MG63 (cell line): ENCODE measurements at regions not wholly inside any gene's neighbourhood (a gene's known extent, or its start where the extent isn't known, plus 50 kb on each side); places are given as distances from the start of the nearest gene placed in this dataset.
A peak's percentile ranks its signal among the peaks of the same experiment; 100 is the strongest.
"Not testable (repeated sequence)": the region's sequence is repeated elsewhere in the genome, so short reads cannot be mapped to it uniquely, and the experiment has no call there.

Source experiments
- DNase-seq: peaks from one replicate; pipeline ENCODE4 v3.0.0-alpha.2; 2020
- H3K27me3 ChIP-seq: fragments of 250-450 bp; sonication (Bioruptor Pico); 2 replicates; pipeline ENCODE4 v1.5.1; 2020; ENCODE audit warnings: mild to moderate bottlenecking, moderate library complexity
- H3K36me3 ChIP-seq: fragments of 250-450 bp; sonication (Bioruptor Pico); 2 replicates; pipeline ENCODE4 v1.5.1; 2020; ENCODE audit warnings: mild to moderate bottlenecking, moderate library complexity
- H3K4me3 ChIP-seq: fragments of 250-450 bp; sonication (Bioruptor Pico); 2 replicates; pipeline ENCODE4 v1.5.1; 2020; ENCODE audit warnings: mild to moderate bottlenecking, moderate library complexity
- H3K9me3 ChIP-seq: fragments of 250-450 bp; sonication (Bioruptor Pico); 2 replicates; pipeline ENCODE4 v1.5.1; 2020; ENCODE audit warnings: mild to moderate bottlenecking, moderate library complexity

DNA sequence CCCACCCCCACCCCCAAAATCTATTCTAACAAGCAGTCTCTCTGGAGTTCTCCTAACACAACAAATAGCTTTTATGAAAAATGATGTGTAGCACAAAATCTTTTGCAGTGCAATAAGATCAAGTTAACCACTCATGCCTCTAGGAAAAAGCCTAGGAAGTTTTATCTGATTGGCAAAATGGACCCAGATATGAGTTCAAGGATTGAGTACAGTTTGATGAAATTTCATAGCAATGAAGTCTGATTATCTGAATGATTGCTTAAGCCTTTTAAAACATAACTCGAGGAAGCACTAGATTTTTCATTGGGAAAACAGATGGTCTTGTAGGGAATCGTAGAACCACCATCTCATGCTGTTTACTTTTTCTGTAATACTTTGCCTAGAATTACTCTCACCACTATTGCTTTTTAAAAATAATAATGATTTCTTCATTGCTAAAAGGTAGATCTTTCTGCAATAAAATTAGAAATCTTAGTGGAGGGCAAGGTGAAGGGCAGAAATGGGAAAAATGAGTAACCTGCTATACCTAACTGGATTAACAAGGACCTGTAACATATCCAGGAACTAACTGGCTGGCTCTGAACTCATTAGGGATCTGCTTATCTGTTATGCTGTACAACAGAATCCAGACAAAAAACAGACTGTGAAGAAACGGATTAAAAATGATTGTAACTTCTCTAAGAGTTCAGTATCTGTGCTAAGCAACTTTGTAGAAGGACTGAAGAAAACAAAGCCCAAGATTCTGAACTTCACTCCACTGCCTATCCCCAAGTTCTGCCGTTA lies 73.7 kb upstream of the ETAA1 start:
- DNase-seq: no peak
- no peak overlapping the region for H3K4me3 ChIP-seq

DNA sequence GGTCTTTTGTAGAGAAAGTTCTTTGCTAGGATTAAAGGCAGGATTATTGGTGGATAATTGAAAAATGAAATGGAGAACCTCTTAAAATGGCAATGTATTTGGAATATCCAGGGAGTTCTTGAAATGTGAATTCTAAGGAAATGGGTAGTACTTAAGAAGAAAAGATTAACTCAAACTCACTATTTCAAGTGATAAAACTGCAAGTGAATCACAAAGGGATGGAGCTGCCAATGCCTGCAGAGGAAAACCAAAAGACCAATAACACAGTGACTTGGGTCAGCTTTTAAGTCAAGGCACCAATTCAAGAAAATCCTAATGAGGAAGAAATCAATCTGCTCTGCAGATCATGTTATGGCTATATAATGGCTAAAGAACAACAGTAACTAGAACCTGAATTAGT lies 67.6 kb upstream of the ETAA1 start:
- no peak for DNase-seq
- Histone ChIP-seq H3K9me3 (no peaks in the 10 kb centered on the region), H3K36me3 (no peaks in the 10 kb centered on the region), H3K27me3 (no peaks in the 10 kb centered on the region), H3K4me3 (no peak overlapping the region)

More for the DNA sequence above, 73.7 kb upstream of the ETAA1 start:
- H3K27me3 ChIP-seq: no peaks in the 10 kb centered on the region
- H3K9me3 ChIP-seq: no peaks in the 10 kb centered on the region
- no peaks in the 10 kb centered on the region for H3K36me3 ChIP-seq

DNA sequence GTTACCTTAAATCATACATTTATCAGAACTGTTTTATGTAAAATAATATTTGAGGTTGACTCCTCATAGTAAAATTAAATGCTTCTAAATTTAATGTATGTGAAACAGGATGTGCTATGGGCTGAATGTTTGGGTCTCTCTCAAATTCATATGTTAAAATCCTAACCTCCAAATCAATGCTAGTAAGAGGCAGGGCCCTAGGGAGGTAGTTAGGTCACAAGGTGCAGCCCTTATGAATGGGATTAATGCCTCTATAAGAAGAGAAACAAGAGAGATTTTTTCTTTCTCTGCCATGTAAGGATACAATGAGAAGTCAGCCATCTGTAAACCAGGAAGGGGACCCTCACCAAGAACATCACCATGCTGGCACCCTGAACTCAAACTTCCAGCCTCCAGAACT lies 67.2 kb upstream of the ETAA1 start:
- no peak for DNase-seq
- H3K27me3 ChIP-seq: no peaks in the 10 kb centered on the region
- no peaks in the 10 kb centered on the region for H3K9me3 ChIP-seq
- H3K36me3 ChIP-seq: no peaks in the 10 kb centered on the region
- H3K4me3 ChIP-seq: no peak overlapping the region

DNA sequence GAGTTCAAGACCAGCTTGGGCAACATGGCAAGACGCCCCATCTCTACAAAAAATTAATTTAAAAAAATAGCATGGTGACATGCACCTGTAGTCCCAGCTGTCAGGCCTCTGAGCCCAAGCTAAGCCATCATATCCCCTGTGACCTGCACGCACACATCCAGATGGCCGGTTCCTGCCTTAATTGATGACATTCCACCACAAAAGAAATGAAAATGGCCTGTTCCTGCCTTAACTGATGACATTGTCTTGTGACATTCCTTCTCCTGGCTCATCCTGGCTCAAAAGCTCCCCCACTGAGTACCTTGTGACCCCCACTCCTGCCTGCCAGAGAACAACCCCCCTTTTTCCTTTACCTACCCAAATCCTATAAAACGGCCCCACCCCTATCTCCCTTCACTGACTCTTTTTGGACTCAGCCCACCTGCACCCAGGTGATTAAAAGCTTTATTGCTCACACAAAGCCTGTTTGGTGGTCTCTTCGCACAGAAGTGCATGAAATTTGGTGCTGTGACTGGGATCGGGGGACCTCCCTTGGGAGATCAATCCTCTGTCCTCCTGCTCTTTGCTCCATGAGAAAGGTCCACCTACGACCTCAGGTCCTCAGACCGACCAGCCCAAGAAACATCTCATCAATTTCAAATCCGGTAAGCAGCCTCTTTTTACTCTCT lies 65.6 kb upstream of the ETAA1 start:
- not testable (repeated sequence) for H3K9me3 ChIP-seq, H3K4me3 ChIP-seq, DNase-seq, H3K27me3 ChIP-seq, H3K36me3 ChIP-seq

DNA sequence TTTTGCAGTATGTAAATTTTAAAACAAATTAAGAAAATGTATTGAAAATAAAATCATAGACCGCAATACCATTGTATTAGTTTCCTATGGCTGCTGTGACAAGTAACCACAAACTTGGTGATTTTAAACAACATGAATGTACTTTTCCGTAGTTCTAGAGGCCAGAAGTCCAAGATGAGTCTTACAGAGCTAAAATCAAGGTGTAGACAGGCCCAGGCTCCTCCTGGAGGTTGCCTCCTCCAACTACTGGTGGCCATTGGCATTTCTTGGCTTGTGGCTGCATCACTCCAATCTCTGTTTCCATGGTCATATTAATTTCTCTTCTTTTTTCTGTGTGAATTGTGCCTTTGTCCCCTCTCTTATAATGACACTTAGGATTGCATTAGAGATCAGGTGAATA lies 59.2 kb upstream of the ETAA1 start:
- no peak for DNase-seq
- Histone ChIP-seq H3K36me3 (no peaks in the 10 kb centered on the region), H3K9me3 (no peaks in the 10 kb centered on the region), H3K4me3 (no peak overlapping the region), H3K27me3 (no peaks in the 10 kb centered on the region)

DNA sequence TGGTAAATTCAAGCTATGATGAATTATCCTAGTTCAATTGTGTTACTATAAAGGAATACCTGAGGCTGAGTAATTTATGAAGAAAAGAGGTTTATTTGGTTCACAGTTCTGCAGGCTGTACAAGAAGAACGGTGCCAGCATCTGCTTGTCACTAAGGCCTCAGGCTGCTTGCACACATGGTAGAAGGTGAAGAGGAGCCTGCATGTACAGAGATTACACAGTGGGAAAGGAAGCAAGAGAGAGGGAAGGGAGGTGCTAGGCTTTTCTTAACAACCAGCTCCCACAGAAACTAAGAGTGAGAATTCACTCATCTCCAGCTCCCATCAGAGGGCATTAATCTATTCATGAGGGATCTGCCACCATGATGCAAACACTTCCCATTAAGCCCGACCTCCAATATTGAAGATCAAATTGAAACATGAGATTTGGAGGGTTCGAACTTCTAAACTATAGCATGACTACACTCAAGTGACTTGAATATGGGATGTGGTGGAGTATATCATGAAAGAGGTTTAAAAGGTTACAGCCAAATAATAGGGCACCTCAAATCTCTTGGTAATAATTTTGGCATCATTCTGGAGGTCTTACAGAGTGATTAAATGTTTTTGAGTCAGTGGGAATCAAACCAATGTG lies 58.4 kb upstream of the ETAA1 start:
- Histone ChIP-seq H3K9me3 (no peaks in the 10 kb centered on the region), H3K4me3 (no peak overlapping the region), H3K36me3 (no peaks in the 10 kb centered on the region), H3K27me3 (no peaks in the 10 kb centered on the region)
- DNase-seq: no peak

DNA sequence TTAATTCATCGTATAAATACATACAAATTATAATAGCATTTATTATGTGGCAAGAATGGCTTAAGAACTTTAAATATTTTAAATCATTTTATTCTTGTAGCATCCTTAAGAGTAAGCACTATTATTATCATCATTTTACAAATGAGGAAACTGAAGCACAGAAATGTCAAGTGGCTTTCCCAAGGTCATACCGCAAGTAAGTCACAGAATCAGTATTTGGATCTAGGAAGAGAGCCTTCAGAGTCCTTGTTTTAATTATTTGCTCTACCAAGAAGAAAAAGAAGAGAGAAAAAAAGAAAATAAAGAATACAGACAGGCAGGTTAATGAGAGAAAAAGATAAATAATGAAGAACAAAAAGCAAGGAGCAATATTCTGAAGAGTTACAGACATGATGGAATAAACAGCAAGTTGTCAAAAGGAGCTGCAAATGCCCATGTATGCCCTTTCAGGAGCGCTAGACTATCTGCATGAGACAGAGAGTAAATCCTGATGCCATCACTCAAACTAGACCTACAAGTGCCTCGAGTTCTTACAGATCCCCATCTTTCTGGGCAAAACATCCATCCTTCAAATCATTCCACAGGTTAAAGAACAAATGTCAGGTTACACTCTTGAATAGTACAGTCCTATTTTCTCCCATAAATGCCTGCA lies 57.8 kb upstream of the ETAA1 start:
- H3K27me3 ChIP-seq: no peaks in the 10 kb centered on the region

DNA sequence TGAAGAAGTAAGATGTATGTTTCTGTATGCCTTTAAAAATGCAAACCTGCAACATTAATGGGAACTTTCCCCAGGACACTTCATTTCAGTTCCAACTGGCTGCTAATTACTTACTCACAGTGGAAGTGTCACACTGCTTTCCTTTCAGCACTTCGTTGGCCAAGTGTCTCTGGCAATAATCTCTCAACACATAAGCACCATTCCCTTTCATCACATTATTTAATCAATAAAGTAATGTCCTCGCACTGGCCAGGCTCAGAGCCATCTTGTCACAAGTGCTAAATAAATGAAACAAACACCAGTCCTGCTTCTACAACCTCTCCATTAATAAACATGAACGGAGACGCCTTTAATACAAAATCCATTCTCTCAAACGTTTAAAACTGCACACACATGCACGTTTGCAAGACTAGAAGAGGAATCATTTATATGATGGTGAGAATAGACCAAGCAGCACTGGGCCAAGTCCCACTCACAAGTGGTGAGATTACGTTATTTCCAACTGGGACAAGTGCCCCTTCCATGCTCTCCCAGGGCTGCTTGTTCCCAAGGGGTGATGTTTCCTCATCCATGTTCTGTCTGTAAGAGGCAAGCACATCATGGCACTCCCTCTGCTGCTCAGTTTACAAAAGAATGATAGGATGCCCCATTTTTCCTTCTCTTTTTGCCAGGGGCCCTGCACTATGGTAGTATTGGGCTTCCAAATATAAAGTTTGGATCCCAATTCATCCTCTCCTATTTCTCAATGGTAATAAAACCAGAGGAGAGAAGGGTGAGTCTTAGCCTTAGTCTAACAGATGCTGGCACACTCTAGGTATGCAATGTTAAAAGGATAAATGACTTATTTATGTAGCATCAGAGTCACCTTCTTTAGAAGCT lies 56.8 kb upstream of the ETAA1 start:
- no peak for DNase-seq
- no peaks in the 10 kb centered on the region for H3K9me3 ChIP-seq
- no peak overlapping the region for H3K4me3 ChIP-seq
- no peaks in the 10 kb centered on the region for H3K36me3 ChIP-seq
- no peaks in the 10 kb centered on the region for H3K27me3 ChIP-seq

More for the DNA sequence above, 57.8 kb upstream of the ETAA1 start:
- H3K4me3 ChIP-seq: no peak overlapping the region
- no peaks in the 10 kb centered on the region for H3K9me3 ChIP-seq
- H3K36me3 ChIP-seq: no peaks in the 10 kb centered on the region
- DNase-seq: no peak

DNA sequence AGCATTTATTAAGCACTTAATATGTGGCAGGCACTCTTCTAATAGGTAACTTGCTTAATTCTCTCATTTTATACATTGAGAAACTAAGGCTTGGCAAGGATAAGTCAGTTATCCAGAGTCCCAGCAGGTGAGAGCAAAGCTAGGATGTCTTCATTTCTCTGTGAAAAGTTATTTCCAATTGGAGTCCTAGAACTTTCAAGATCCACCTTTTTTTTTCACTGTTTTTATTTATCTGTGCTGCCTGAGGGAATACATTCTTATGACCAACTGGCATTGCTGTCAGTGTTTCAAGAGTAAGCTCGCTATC lies 56.2 kb upstream of the ETAA1 start:
- H3K27me3 ChIP-seq: no peaks in the 10 kb centered on the region
- H3K36me3 ChIP-seq: no peaks in the 10 kb centered on the region
- DNase-seq: no peak
- H3K4me3 ChIP-seq: no peak overlapping the region
- no peaks in the 10 kb centered on the region for H3K9me3 ChIP-seq

DNA sequence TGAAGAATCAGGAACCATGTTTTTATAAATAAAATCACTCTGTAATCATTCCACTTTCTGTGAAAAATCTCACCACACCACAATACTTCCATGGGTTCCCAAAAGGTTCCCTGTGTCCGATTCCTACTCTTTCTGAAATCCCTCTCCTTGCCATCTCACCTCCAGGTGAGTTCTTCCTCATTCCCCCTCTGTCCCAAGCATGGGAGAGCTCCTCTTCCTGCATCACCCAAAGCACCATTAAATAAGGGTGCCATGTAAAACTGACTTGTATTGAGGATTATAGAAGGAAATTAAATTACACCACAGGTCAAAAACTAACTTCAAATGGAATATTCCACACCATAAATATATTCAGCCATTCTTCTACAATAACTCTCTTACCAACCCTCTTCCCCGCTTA lies 55.8 kb upstream of the ETAA1 start:
- H3K9me3 ChIP-seq: no peaks in the 10 kb centered on the region
- H3K4me3 ChIP-seq: no peak overlapping the region
- H3K27me3 ChIP-seq: no peaks in the 10 kb centered on the region
- no peak for DNase-seq
- H3K36me3 ChIP-seq: no peaks in the 10 kb centered on the region

DNA sequence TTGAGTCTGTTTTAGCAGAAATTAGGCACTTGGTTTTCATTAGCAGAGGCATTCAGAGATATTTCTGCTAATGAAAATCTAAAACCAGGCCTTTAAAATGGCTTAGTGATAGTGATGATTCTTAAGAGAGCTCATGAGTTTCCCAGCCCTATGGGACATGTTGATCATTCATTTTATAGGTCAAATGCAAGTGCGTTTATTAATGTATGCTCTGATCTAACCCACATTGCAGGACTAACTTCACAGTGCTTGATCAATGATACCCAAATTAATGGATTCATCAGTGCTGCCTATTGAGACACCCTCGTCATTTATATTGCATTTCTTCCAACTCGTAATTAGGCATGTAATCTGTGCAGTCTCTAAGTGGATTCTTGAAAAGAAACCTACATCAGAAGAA lies 54.7 kb upstream of the ETAA1 start:
- Histone ChIP-seq H3K4me3 (no peak overlapping the region), H3K36me3 (no peaks in the 10 kb centered on the region), H3K9me3 (no peaks in the 10 kb centered on the region), H3K27me3 (no peaks in the 10 kb centered on the region)
- DNase-seq: no peak

DNA sequence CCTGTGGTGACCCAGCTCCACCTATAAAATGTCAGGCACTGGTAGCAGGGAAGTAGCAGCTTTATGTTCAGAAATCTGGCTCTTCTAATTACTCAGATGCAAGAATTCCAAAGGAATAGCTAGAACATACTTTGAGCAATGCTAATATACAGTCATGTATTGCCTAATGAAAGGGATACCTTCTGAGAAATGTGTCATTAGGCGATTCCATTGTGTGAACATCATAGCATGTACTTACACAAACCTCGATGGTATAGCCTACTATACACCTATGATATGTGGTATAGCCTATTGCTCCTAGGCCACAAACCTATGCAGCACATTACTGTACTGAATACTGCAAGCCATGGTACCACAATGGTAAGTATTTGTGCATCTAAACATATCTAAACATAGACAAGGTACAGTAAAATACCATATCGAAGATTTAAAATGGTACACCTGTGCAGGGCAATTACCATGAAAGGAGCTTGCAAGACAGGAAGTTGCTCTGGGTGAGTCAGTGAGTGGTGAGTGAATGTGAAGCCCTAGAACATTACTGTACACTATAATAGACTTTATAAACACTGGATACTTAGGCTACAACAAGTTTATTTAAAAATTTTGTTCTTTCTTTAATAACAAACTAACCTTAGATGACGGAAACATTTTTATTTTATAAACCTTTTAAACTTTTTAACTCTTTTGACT lies 50.3 kb upstream of the ETAA1 start:
- peak; percentile 2 for DNase-seq
- no peaks in the 10 kb centered on the region for H3K36me3 ChIP-seq
- H3K9me3 ChIP-seq: no peaks in the 10 kb centered on the region
- H3K27me3 ChIP-seq: no peaks in the 10 kb centered on the region
- no peak overlapping the region for H3K4me3 ChIP-seq
